ENCODE measurements at regions not wholly inside any gene's neighbourhood (a gene's known extent, or its start where the extent isn't known, plus 50 kb on each side); places are given as distances from the start of the nearest gene placed in this dataset.

GRCh38 chr6:15993716-15994228 is 135.1 kb upstream of the MYLIP start:
- DNase-seq, result peak; percentile 9

- DNase-seq, result no peak
Measured at GRCh38 chr6:15990179-15990578, 138.7 kb upstream of the MYLIP start.

GRCh38 chr6:15989397-15989796 is 139.5 kb upstream of the MYLIP start:
- no peak for DNase-seq

GRCh38 chr6:15987569-15987968 is 141.3 kb upstream of the MYLIP start:
- no peak for DNase-seq

GRCh38 chr6:15986027-15986629 is 142.8 kb upstream of the MYLIP start:
- DNase-seq, result no peak

GRCh38 chr6:15985379-15985959 is 143.4 kb upstream of the MYLIP start:
- no peak for DNase-seq

GRCh38 chr6:15981956-15982355 is 146.9 kb upstream of the MYLIP start:
- no peak for DNase-seq

GRCh38 chr6:15980801-15981200 is 148.1 kb upstream of the MYLIP start:
- DNase-seq, result no peak

GRCh38 chr6:15978426-15978825 is 150.5 kb upstream of the MYLIP start:
- no peak for DNase-seq

GRCh38 chr6:15977050-15977449 is 151.8 kb upstream of the MYLIP start:
- DNase-seq, result no peak

GRCh38 chr6:15974817-15975216 is 154.1 kb upstream of the MYLIP start:
- DNase-seq, result no peak

GRCh38 chr6:15970517-15970916 is 158.4 kb upstream of the MYLIP start:
- no peak for DNase-seq

- no peak for DNase-seq
Measured at GRCh38 chr6:15969236-15969778, 159.6 kb upstream of the MYLIP start.

GRCh38 chr6:15968519-15968918 is 160.4 kb upstream of the MYLIP start:
- DNase-seq, result no peak

GRCh38 chr6:15966000-15966520 is 162.8 kb upstream of the MYLIP start:
- DNase-seq, result no peak

GRCh38 chr6:15962449-15962764 is 166.5 kb upstream of the MYLIP start:
- no peak for DNase-seq

GRCh38 chr6:15961635-15962448 is 167.0 kb upstream of the MYLIP start:
- no peak for DNase-seq

- DNase-seq, result no peak
Measured at GRCh38 chr6:15960740-15961634, 167.9 kb upstream of the MYLIP start.

- no peak for DNase-seq
Measured at GRCh38 chr6:15957655-15958169, 171.2 kb upstream of the MYLIP start.

GRCh38 chr6:15956205-15957106 is 172.4 kb upstream of the MYLIP start:
- no peak for DNase-seq

- DNase-seq, result no peak
Measured at GRCh38 chr6:15955484-15955883, 173.4 kb upstream of the MYLIP start.
